ENCODE measurements at regions not wholly inside any gene's neighbourhood (a gene's known extent, or its start where the extent isn't known, plus 50 kb on each side); places are given as distances from the start of the nearest gene placed in this dataset.

- Histone ChIP-seq H3K4me1 (ENCODE audit: insufficient read depth, low read length) (no peaks in the 10 kb centered on the region), H3K27me3 (ENCODE audit: control insufficient read depth in 1 of 2, insufficient read depth in 2 of 2, low read length in 2 of 2) (no peaks in the 10 kb centered on the region), H3K9me3 (ENCODE audit: control insufficient read depth in 1 of 2, insufficient read depth in 1 of 2, low read length in 2 of 2) (no peaks in the 10 kb centered on the region), H3K27ac (ENCODE audit: low read depth in 1 of 2, low read length in 2 of 2) (no peak overlapping the region), H3K4me3 (ENCODE audit: low read length) (no peak overlapping the region), H3K36me3 (ENCODE audit: insufficient read depth, low read length) (no peaks in the 10 kb centered on the region)
- TF ChIP-seq CTCF (IDR thresholded peaks at IDR 0.05): no peak
- Mint-ChIP-seq H3K36me3 (ENCODE audit: low read depth) (no peaks in the 10 kb centered on the region), H3K27ac (no peak overlapping the region), H3K4me1 (ENCODE audit: low read depth) (no peaks in the 10 kb centered on the region), H3K4me3 (no peak overlapping the region), H3K27me3 (no peaks in the 10 kb centered on the region), H3K9me3 (peaks cover 2% of the 10 kb centered on the region)
- ATAC-seq (ENCODE audit: poor library complexity) (no peak), DNase-seq (no peak)
- intact Hi-C loops (cut with DNase I, micrococcal nuclease): no loop called here
- ChIA-PET POLR2A (no interaction called here), CTCF (interaction anchor here (0.6 kb wide), 1 partner anchor 9 kb away, joined by 3 read pairs; no protein-coding TSS in a partner anchor)
Measured at GRCh38 chr4:79182209-79182608, 143.7 kb downstream of the NAA11 start.

GRCh38 chr4:79181190-79181589 lies 144.7 kb downstream of the NAA11 start:
- no peaks in the 10 kb centered on the region for H3K4me1 Mint-ChIP-seq (ENCODE audit: low read depth)
- ChIA-PET CTCF (no interaction called here), POLR2A (no interaction called here)
- TF ChIP-seq CTCF (IDR thresholded peaks at IDR 0.05): no peak
- no peak overlapping the region for H3K27ac Mint-ChIP-seq
- H3K4me3 Mint-ChIP-seq: no peak overlapping the region
- ATAC-seq (ENCODE audit: poor library complexity): no peak
- Histone ChIP-seq H3K9me3 (ENCODE audit: control insufficient read depth in 1 of 2, insufficient read depth in 1 of 2, low read length in 2 of 2) (no peaks in the 10 kb centered on the region), H3K4me1 (ENCODE audit: insufficient read depth, low read length) (no peaks in the 10 kb centered on the region), H3K36me3 (ENCODE audit: insufficient read depth, low read length) (no peaks in the 10 kb centered on the region), H3K27ac (ENCODE audit: low read depth in 1 of 2, low read length in 2 of 2) (no peak overlapping the region), H3K4me3 (ENCODE audit: low read length) (no peak overlapping the region), H3K27me3 (ENCODE audit: control insufficient read depth in 1 of 2, insufficient read depth in 2 of 2, low read length in 2 of 2) (no peaks in the 10 kb centered on the region)
- H3K27me3 Mint-ChIP-seq: no peaks in the 10 kb centered on the region
- no peaks in the 10 kb centered on the region for H3K36me3 Mint-ChIP-seq (ENCODE audit: low read depth)
- peaks cover 2% of the 10 kb centered on the region for H3K9me3 Mint-ChIP-seq
- intact Hi-C loops (cut with DNase I, micrococcal nuclease): no loop called here
- DNase-seq: no peak

DNA sequence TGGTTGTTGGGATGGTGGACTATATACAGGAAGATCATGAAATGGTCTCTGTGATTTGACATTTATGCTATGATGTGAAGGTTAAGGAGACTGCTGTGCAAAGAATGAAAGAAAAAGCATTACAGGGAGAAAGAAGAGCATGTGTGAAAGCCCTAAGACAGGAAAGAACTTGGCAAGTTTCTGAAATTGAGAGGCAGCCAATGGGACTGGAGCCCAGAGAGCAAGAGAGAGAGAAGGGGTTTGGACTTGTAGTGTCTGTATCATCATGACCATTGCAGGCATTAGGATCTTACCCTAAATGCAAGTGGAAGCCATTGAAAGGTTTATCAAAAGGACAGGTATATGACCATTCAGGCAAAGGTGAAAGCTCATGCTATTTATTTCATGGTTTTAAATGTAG lies 147.1 kb downstream of the NAA11 start:
- Histone ChIP-seq H3K4me1 (ENCODE audit: insufficient read depth, low read length) (no peaks in the 10 kb centered on the region), H3K4me3 (ENCODE audit: low read length) (no peak overlapping the region), H3K27ac (ENCODE audit: low read depth in 1 of 2, low read length in 2 of 2) (no peak overlapping the region), H3K9me3 (ENCODE audit: control insufficient read depth in 1 of 2, insufficient read depth in 1 of 2, low read length in 2 of 2) (no peaks in the 10 kb centered on the region), H3K36me3 (ENCODE audit: insufficient read depth, low read length) (no peaks in the 10 kb centered on the region), H3K27me3 (ENCODE audit: control insufficient read depth in 1 of 2, insufficient read depth in 2 of 2, low read length in 2 of 2) (no peaks in the 10 kb centered on the region)
- Mint-ChIP-seq H3K4me3 (no peak overlapping the region), H3K9me3 (peaks cover 2% of the 10 kb centered on the region), H3K27ac (no peak overlapping the region), H3K36me3 (ENCODE audit: low read depth) (no peaks in the 10 kb centered on the region), H3K27me3 (no peaks in the 10 kb centered on the region), H3K4me1 (ENCODE audit: low read depth) (no peaks in the 10 kb centered on the region)
- DNase-seq (no peak), ATAC-seq (ENCODE audit: poor library complexity) (no peak)
- intact Hi-C loops (cut with DNase I, micrococcal nuclease): no loop called here
- TF ChIP-seq CTCF (IDR thresholded peaks at IDR 0.05): no peak
- ChIA-PET CTCF (no interaction called here), POLR2A (no interaction called here)
